ENCODE measurements at regions not wholly inside any gene's neighbourhood (a gene's known extent, or its start where the extent isn't known, plus 50 kb on each side); places are given as distances from the start of the nearest gene placed in this dataset.

- no peak for TF ChIP-seq CTCF (IDR thresholded peaks at IDR 0.05)
- TF ChIP-seq POLR2A (IDR thresholded peaks at IDR 0.05), result no peak
Observed at GRCh38 chr13:84940167-84940566, 859.1 kb downstream of the SLITRK6 start.
